ENCODE measurements at regions not wholly inside any gene's neighbourhood (a gene's known extent, or its start where the extent isn't known, plus 50 kb on each side); places are given as distances from the start of the nearest gene placed in this dataset.

DNA sequence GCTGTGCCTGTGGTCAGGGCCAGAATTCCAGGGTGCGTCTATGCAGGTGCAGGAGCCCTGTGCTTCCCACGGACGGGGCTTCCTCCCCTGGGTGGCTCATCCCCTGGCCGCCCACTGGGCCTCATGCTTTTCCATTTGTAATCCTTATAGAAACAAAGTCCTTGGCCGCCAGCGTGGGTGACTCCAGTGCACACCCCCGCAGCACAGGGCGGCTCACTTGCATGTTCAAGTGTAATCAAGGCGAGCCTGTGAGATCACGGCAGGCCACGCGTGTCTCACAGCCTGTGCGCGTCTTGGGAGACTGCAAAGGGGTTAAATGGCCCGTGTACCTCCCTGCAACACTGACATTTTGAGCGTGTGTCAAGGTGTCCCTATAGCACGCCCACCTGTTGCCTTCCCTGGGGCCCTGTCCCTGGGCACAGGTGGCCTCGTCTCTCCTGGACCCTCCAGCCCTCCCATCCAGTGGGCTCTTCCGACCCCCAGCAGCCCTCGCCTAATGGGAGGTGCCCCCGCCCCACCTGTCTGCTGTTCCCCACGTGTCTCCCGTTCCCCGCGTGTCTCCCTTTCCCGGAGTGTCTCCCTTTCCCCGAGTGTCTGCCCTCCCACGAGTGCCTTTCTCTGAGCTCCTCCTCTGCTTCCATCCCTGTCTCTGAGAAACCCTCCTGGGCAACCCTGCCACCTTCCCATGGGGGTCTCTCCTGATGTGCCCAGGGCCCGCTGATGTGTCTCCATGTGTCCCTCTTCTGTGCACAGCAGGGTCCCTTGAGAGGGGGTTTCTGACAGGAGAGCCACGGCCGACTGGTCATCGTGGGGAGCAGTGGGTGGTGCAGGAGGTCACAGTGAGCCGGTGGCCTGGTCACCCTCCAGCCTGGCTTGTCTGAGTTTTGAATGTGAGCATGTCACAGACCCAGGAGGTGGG is 1215.3 kb downstream of the BRD1 start:
- TF ChIP-seq, protein P1, sequence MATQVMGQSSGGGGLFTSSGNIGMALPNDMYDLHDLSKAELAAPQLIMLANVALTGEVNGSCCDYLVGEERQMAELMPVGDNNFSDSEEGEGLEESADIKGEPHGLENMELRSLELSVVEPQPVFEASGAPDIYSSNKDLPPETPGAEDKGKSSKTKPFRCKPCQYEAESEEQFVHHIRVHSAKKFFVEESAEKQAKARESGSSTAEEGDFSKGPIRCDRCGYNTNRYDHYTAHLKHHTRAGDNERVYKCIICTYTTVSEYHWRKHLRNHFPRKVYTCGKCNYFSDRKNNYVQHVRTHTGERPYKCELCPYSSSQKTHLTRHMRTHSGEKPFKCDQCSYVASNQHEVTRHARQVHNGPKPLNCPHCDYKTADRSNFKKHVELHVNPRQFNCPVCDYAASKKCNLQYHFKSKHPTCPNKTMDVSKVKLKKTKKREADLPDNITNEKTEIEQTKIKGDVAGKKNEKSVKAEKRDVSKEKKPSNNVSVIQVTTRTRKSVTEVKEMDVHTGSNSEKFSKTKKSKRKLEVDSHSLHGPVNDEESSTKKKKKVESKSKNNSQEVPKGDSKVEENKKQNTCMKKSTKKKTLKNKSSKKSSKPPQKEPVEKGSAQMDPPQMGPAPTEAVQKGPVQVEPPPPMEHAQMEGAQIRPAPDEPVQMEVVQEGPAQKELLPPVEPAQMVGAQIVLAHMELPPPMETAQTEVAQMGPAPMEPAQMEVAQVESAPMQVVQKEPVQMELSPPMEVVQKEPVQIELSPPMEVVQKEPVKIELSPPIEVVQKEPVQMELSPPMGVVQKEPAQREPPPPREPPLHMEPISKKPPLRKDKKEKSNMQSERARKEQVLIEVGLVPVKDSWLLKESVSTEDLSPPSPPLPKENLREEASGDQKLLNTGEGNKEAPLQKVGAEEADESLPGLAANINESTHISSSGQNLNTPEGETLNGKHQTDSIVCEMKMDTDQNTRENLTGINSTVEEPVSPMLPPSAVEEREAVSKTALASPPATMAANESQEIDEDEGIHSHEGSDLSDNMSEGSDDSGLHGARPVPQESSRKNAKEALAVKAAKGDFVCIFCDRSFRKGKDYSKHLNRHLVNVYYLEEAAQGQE (IDR thresholded peaks at IDR 0.05; ENCODE audit: insufficient replicate concordance, low read depth), result no peak
- TF ChIP-seq, protein P2, sequence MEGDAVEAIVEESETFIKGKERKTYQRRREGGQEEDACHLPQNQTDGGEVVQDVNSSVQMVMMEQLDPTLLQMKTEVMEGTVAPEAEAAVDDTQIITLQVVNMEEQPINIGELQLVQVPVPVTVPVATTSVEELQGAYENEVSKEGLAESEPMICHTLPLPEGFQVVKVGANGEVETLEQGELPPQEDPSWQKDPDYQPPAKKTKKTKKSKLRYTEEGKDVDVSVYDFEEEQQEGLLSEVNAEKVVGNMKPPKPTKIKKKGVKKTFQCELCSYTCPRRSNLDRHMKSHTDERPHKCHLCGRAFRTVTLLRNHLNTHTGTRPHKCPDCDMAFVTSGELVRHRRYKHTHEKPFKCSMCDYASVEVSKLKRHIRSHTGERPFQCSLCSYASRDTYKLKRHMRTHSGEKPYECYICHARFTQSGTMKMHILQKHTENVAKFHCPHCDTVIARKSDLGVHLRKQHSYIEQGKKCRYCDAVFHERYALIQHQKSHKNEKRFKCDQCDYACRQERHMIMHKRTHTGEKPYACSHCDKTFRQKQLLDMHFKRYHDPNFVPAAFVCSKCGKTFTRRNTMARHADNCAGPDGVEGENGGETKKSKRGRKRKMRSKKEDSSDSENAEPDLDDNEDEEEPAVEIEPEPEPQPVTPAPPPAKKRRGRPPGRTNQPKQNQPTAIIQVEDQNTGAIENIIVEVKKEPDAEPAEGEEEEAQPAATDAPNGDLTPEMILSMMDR (IDR thresholded peaks at IDR 0.05; ENCODE audit: insufficient read depth, low read length), result no peak
- TF ChIP-seq POLR2AphosphoS5 (IDR thresholded peaks at IDR 0.05; ENCODE audit: low read depth), result no peak
- TF ChIP-seq GABPA (IDR thresholded peaks at IDR 0.05; ENCODE audit: low read depth), result no peak

All from HL-60 (cell line).